GM12865 (cell line): ENCODE measurements at regions not wholly inside any gene's neighbourhood (a gene's known extent, or its start where the extent isn't known, plus 50 kb on each side); places are given as distances from the start of the nearest gene placed in this dataset.
"Not testable (repeated sequence)": the region's sequence is repeated elsewhere in the genome, so short reads cannot be mapped to it uniquely, and the experiment has no call there.

ENCODE experiments used
- DNase-seq: peaks from one replicate; pipeline ENCODE4 v3.0.0; 2010; ENCODE audit warnings: low read depth
- H3K4me3 ChIP-seq: 2 replicates; pipeline ENCODE4 v1.5.1; 2011; ENCODE audit warnings: mild to moderate bottlenecking, low read depth, low read length, control low read depth
- CTCF ChIP-seq: IDR thresholded peaks from 2 replicates; pipeline ENCODE4 v1.5.1; 2011; ENCODE audit warnings: low read length, control low read depth, low read depth, inconsistent platforms; ENCODE audit not compliant: insufficient read depth; ENCODE audit errors: missing control alignments

GRCh38 chr1:95657248-95657647 lies 423.2 kb downstream of the RWDD3 start:
- no peak for DNase-seq
- TF ChIP-seq CTCF = no peak
- no peak overlapping the region for H3K4me3 ChIP-seq

- DNase-seq = no peak
- TF ChIP-seq CTCF = no peak
- H3K4me3 ChIP-seq = no peak overlapping the region
Observed at GRCh38 chr1:95659166-95659565, 425.2 kb downstream of the RWDD3 start.

- no peak overlapping the region for H3K4me3 ChIP-seq
- DNase-seq = no peak
- TF ChIP-seq CTCF = no peak
Observed at GRCh38 chr1:95659588-95659987, 425.6 kb downstream of the RWDD3 start.

GRCh38 chr1:95660736-95661135 lies 426.7 kb downstream of the RWDD3 start:
- DNase-seq = no peak
- TF ChIP-seq CTCF = no peak
- no peak overlapping the region for H3K4me3 ChIP-seq

- not testable (repeated sequence) for H3K4me3 ChIP-seq, DNase-seq
Observed at GRCh38 chr1:95663530-95663929, 429.5 kb downstream of the RWDD3 start.

- no peak overlapping the region for H3K4me3 ChIP-seq
- no peak for TF ChIP-seq CTCF
- DNase-seq = no peak
Observed at GRCh38 chr1:95668165-95668564, 434.2 kb downstream of the RWDD3 start.

- not testable (repeated sequence) for H3K4me3 ChIP-seq, DNase-seq
Observed at GRCh38 chr1:95669638-95670037, 435.6 kb downstream of the RWDD3 start.

- no peak overlapping the region for H3K4me3 ChIP-seq
- no peak for DNase-seq
- no peak for TF ChIP-seq CTCF
Observed at GRCh38 chr1:95671098-95671497, 437.1 kb downstream of the RWDD3 start.
